DMS 273 (cell line): ENCODE measurements at regions not wholly inside any gene's neighbourhood (a gene's known extent, or its start where the extent isn't known, plus 50 kb on each side); places are given as distances from the start of the nearest gene placed in this dataset.
"Not testable (repeated sequence)": the region's sequence is repeated elsewhere in the genome, so short reads cannot be mapped to it uniquely, and the experiment has no call there.

Experiments
- DNase-seq: peaks from one replicate; lab custom pipeline; 2025; ENCODE audit not compliant: unreplicated experiment; lab: John Stamatoyannopoulos, UW

DNA sequence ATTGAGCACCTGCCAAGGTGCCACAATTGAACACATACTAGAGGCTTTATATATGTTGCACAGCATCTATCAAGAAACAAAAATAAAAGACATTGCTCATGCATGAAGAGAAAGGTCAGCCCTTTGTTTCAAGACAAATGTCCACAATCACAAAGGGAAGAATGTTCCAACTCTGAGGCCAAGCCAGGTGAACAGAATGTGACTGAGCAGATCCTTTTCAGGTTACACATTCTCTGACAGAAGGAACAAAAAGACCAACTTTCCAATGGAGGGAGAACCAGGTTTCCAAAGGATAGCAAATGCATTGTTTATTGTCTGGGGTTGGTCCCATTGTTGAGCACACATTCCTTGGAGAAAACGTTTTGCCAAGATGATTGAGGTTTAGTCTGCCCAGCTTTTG lies 50.2 kb upstream of the FAM174B start:
- DNase-seq: no peak

DNA sequence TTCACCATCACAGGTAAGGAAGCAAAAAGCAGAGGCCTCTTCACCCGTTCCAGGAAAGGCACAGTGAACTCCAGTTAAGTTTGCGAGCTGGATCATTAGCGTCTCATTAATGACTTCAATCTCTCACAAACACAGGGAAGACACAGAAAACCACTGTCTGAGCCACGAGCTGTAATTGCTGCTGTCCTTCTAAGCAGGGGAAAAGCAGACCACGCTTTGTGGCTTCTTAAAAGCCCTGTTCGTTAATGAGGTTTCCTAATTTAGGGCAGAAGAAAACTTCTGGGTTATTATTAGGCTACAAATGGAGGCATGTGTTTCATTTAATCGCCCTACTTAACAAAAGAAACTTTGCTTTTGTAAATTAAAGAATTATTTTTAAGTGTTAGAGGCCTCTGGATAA lies 50.6 kb upstream of the FAM174B start:
- DNase-seq: no peak

- DNase-seq: no peak
These were observed 52.4 kb upstream of the FAM174B start for GRCh38 chr15:92707880-92708551.

GRCh38 chr15:92708635-92709034 lies 53.1 kb upstream of the FAM174B start:
- no peak for DNase-seq

DNA sequence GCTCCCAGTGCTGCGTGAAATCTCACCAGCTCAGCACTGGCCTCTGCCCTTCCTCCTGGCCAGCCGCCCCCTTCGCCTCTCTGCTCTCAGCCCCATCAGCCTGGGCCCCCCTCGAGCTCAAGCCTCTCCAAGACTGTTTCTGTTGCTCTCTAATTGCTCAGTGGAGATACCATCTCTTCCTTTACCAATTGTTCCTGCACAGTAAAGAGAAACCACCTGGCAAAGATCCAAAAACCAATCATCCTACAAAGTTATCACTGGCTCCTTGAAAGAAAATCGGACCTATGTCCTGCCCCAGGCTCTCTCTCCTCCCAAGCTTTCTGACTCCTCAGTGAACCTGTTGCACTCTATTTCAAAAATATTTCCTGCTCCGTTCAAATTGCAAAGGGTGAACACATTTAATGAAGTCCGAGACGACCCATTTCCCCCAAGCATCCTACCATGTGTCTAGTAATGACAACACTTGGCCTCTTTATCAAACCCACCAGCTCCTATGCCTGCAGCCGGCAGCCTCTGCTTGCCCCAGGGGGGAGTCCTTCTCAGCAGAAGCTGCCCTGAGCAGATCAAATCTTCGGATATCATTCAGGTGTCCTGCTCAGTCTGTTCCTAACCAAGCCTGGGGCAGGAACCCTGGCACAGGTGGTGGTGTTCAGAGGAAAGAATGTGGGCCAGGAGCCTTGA lies 53.7 kb upstream of the FAM174B start:
- no peak for DNase-seq

- DNase-seq: no peak
These were observed 55.9 kb upstream of the FAM174B start for GRCh38 chr15:92711457-92711831.

- DNase-seq: peak; percentile 67
These were observed 58.5 kb upstream of the FAM174B start for GRCh38 chr15:92714077-92714476.

DNA sequence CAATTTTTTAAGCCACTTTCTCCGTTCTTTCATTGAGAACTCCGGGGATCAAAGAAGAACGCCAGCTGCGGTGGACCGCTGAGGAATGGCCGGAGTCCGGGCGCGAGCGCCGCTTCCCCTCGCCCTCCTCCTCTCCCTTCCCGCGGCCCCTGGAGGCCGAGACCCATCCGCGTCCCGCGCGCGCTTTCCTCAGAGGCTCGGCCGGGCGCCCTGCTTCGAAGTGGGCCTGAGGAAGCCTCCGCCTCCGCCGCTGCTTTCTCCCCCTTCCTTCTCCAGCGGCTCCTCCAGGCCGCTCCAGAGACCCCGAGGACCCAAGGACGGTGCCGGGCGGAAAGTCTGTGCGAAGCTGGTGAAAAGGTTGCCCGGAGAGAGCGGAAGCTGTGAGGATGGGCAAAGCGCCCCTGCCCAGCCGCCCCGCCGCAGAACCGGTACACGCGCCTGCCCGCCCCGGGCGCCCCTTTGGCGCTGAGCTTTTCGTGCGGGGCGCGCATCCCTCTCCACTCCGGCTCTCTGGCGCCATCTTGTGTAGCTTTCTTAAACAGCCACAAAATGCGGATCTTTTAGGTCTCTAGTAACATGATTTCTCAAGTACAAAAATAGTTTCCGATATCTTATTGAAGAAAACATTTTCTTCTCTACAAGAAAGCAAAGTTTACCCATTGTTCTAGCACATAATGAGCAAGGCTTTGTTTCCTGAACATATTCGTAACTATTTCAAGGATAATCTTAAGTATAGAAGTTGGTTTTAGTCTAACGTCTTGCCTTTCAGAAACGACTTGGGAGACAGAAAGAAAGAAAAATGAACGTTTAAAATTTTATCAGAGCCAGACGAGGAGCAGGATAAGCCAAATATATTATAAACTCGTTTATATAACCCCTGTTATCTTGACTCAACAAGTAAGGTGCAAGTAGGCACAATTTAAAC lies 59.2 kb upstream of the FAM174B start:
- peak; percentile 91 for DNase-seq

- no peak for DNase-seq
These were observed 60.2 kb upstream of the FAM174B start for GRCh38 chr15:92715758-92716157.

DNA sequence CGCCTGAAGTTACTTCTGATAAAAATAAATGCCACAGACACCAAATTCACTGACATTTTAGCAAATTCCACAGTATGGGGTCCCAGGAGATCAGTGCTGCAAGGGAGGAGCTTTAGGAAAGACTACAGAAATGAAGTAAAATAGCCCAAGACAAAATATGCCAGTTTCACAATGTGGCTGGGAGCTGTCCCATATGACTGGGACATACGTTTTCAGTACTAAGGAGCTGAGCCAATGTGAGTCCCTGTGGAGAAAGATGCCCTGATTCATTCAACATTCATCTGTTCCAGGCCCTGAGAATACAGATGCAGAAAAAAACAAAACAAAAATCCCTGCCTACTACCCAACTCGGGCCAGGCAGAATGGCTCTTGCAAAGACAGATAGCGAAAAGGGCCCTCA lies 63.4 kb upstream of the FAM174B start:
- DNase-seq: no peak

GRCh38 chr15:92724144-92724543 lies 68.6 kb upstream of the FAM174B start:
- no peak for DNase-seq

DNA sequence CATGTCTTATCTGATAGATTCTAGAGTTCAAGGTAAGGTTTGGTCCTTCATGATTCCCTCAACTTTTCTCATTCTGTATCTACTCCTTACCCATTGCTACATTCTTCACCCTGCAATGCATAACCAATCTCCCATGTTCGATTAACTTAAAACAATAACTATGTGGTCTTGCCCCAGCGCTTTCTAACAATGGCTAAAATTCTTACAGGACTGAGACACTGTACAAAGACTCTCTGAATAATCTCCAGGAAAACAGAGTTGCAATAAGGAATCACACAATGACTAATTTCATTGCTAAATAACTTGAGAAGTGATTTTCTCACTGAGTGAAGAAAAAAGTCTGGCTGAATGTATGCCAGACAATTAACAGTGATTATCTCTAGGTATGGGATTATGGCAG lies 69.6 kb upstream of the FAM174B start:
- no peak for DNase-seq

DNA sequence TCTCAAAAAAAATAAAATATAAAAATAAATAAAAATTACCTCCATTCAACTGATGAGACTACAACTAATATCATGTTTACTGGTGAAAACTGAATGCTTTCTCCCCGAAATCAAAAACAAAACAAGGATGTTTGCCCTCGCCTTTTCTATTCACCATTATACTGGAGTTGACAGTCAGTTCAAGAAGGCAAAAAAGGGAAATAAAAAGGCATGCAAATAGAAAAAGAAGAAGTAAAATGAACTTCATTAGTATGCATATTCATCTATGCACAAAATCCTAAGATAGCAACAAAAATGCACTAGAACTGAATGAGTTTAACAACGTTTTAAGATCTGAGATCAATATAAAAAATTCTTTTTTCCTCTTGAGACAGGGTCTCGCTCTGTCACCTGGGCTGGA lies 72.7 kb upstream of the FAM174B start:
- DNase-seq: no peak

DNA sequence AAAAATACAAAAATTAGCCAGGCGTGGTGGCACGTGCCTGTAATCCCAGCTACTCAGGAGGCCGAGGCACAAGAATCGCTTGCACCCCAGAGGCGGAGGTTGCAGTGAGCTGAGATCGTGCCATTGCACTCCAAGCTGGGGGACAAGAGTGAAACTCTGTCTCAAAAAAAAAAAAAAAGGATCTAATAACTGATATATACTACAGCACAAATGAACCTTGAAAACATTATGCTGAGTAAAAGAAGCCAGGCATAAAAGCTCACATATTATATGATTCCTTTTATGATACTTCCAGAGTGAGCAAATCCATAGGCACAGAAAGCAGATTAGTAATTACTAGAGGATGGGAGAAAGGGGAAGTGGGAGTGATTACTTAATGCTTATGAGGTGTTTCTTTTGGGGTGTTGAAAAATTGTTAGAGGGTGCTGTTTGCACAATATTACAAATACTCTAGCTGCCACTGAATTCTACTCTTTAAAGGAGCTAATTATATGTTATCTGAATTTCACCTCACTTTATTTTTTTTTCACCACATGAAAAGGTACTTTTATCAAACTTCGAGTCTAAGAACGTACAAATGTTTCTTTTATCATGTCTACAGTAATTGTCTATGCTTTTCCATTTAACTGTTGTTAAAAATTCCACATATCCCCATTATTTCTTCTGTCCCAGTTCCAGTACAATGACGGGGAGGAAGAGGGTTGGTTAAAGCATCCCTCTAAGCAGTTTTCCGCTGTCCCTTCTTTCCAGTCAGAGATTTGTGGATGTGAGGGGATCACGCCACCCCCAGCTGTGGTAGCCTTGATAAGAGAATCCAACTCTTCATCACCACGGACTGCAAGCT lies 77.7 kb upstream of the FAM174B start:
- DNase-seq: no peak

DNA sequence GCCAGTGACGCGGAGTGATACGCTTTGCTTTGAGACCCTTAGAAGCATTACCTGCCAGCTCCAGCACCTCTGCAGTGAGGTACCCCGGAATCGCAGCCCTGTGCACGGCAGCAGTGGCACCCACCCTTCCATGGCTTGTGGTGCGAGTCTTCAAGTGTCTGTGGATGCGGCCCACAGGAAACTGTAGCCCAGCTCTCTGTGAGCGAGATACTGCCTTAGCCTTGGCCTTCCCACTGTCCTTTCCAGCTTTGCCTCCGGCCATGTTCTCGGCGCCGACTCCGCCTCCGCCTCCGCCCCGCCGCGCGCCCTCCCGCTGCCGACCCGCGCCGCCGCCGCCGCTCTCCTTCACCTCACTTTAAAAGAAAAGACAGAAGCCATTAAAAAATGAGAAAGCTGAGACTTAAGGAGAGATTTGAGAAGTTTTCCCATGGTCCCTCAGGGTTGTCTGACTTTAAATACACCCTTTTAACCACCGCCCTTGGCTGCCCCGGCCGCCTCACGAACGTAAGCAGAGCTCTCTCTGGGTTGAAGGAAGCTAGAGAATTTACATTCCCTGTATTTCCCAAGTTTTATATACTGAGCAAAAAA lies 78.5 kb upstream of the FAM174B start:
- peak; percentile 69 for DNase-seq

GRCh38 chr15:92739246-92739645 lies 83.7 kb upstream of the FAM174B start:
- DNase-seq: not testable (repeated sequence)

GRCh38 chr15:92745845-92746271 lies 90.3 kb upstream of the FAM174B start:
- no peak for DNase-seq

DNA sequence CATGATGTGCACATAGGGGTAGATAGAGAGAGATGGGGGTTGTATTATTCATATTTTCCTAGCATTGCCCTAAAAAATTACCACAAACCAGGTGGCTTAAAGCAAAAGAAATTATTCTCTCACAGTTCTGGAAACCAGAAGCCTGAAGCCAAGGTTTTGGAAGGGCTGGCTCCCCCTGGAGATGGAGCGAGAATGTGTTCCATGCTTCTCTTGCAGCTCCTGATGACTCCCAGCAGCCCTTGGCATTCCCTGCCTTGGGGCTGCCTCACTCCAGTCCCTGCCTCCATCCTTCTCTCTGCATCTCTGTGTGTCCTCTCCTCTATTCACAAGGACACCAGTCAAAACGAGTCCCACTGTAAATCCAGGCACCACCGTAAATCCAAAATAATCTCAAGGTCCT lies 91.5 kb upstream of the FAM174B start:
- DNase-seq: peak; percentile 2

- DNase-seq: no peak
These were observed 93.6 kb upstream of the FAM174B start for GRCh38 chr15:92749216-92749615.

DNA sequence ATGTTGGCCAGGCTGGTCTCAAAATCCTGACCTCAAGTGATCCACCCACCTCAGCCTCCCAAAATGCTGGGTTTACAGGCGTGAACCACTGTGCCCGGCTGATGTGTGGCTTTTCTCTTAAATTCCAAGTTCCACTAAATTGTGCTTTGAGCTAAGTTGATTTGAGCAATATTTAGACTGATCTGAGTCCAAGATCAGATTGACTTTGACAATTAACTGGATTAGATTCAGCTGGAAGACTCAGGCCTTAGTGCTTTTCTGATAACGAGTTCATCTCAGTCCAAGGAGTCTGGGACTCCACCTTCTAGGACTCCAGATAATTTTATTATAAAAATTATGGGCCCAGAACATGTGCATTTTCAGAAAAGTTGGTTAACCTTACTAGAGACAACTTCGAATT lies 94.4 kb upstream of the FAM174B start:
- no peak for DNase-seq

DNA sequence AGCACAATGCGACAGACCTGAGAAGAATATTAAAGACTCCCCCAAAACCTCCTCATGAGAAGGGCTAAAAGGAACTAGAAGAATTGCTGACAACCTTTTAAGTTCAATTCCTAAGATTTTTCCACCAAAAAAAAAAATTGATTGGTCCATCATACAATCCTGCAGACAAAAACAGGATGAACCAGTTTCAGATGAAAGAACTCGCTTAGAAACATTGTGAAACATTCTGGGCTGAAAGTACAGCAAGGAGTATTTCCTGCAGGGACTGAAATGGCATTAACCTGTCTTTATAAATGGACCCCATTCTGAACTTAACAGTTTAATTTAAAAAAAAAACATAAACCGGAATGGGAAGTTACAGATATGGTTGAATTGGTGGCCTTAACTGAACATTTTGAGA lies 96.0 kb upstream of the FAM174B start:
- no peak for DNase-seq
